K562 (cell line): ENCODE measurements at regions not wholly inside any gene's neighbourhood (a gene's known extent, or its start where the extent isn't known, plus 50 kb on each side); places are given as distances from the start of the nearest gene placed in this dataset.

Experiments
- ATAC-seq: fragments of 200-7000 bp; cut with Tn5 transposase; 3 replicates; pipeline ENCODE4 v1.9.1; 2020; ENCODE audit warnings: moderate library complexity
- BruUV-seq: library from RNA; stranded (reverse); fragments of 400-500 nt; replicated peaks from 2 replicates; lab custom pipeline; 2021; lab: Mats Ljungman, UMichigan
- CTCF ChIA-PET: fragments of 300-600 bp; formaldehyde crosslinking; extraction: SDS; loops from one replicate; lab custom pipeline; 2021; ENCODE audit warnings: low intra/inter-chr PET ratio; lab: Yijun Ruan, JAX
- POLR2A ChIA-PET: fragments of 300-600, 350-650 bp; sonication (Branson Sonifier 250); formaldehyde crosslinking; extraction: SDS; loops from one replicate; lab custom pipeline; 2021; ENCODE audit warnings: antibody characterized with exemption, inconsistent platforms; lab: Yijun Ruan, JAX
- DNase-seq, 4 experiments: peaks; one replicate each; pipeline versions ENCODE4 v3.0.0 to v3.0.0-alpha.2; 2011 to 2018; ENCODE audit warnings: low spot score in 3 of 4, mixed read lengths in 3 of 4; ENCODE audit errors: extremely low read depth in 1 of 4
- FAIRE-seq: peaks from 2 replicates; lab custom pipeline; 2011; peaks lifted over from hg19 to GRCh38; lab: Jason Lieb, UNC
- H2AFZ ChIP-seq: 2 replicates; pipeline ENCODE4 v1.6.0; 2011; ENCODE audit warnings: low read depth, low read length, control low read depth, inconsistent platforms
- H3K27ac ChIP-seq: fragments of 200-600 bp; 3 replicates; pipeline ENCODE4 v1.8.0; 2011; ENCODE audit warnings: low read depth, mild to moderate bottlenecking, control low read depth, inconsistent platforms, low read length, moderate library complexity, mixed read lengths; ENCODE audit errors: extremely low read depth
- H3K27me3 ChIP-seq, 2 experiments: fragments of 300-600 bp in 1 of 2; 2 replicates in 1 of 2; 3 replicates in 1 of 2; pipeline versions ENCODE4 v1.6.0 to v1.8.0; 2011; ENCODE audit warnings: inconsistent platforms in 2 of 2, low read length in 2 of 2, mild to moderate bottlenecking in 1 of 2, mixed read lengths in 1 of 2, moderate library complexity in 1 of 2; ENCODE audit not compliant: control insufficient read depth in 2 of 2, insufficient read depth in 2 of 2
- H3K36me3 ChIP-seq: fragments of 300-600 bp; 3 replicates; pipeline ENCODE4 v1.8.0; 2011; ENCODE audit warnings: mild to moderate bottlenecking, low read length, inconsistent platforms; ENCODE audit not compliant: control insufficient read depth, insufficient read depth
- H3K4me1 ChIP-seq, 2 experiments: fragments of 200-600 bp in 1 of 2; replicated peaks in 1 of 2; 2 replicates in 1 of 2; 3 replicates in 1 of 2; pipeline versions ENCODE4 v1.5.1 to v1.8.0; 2011; ENCODE audit warnings: inconsistent platforms in 2 of 2, low read length in 2 of 2, mild to moderate bottlenecking in 1 of 2, mixed read lengths in 1 of 2, moderate library complexity in 1 of 2; ENCODE audit not compliant: control insufficient read depth in 2 of 2, insufficient read depth in 2 of 2
- H3K4me2 ChIP-seq: 2 replicates; pipeline ENCODE4 v1.6.1; 2011; ENCODE audit warnings: low read length, control low read depth, inconsistent platforms, mixed read lengths; ENCODE audit not compliant: insufficient read depth
- H3K4me3 ChIP-seq: fragments of 200-600 bp; sonication (generic), shearing (Covaris generic); 2 replicates; pipeline ENCODE4 v1.5.1; 2016; ENCODE audit warnings: control low read depth, inconsistent platforms
- H3K79me2 ChIP-seq: fragments of 200-600 bp; 3 replicates; pipeline ENCODE4 v1.8.0; 2011; ENCODE audit warnings: low read length, inconsistent platforms; ENCODE audit not compliant: control insufficient read depth, insufficient read depth
- H3K9ac ChIP-seq, 2 experiments: 2 replicates each; pipeline versions ENCODE4 v1.6.0 to v1.6.1; 2011; ENCODE audit warnings: low read depth in 2 of 2, low read length in 2 of 2, control low read depth in 1 of 2, inconsistent platforms in 1 of 2, mild to moderate bottlenecking in 1 of 2, mixed read lengths in 1 of 2; ENCODE audit not compliant: insufficient read depth in 1 of 2
- H3K9me1 ChIP-seq: one replicate; pipeline ENCODE4 v1.6.0; 2011; ENCODE audit warnings: inconsistent platforms, mild to moderate bottlenecking, low read length, moderate library complexity; ENCODE audit not compliant: control insufficient read depth, insufficient read depth
- H3K9me3 ChIP-seq: replicated peaks from 2 replicates; pipeline ENCODE4 v1.5.1; 2011; ENCODE audit warnings: low read depth, low read length, inconsistent platforms; ENCODE audit not compliant: control insufficient read depth, insufficient read depth
- H4K20me1 ChIP-seq: replicated peaks from 2 replicates; pipeline ENCODE4 v1.6.1; 2011; ENCODE audit warnings: low read length, inconsistent platforms, mixed read lengths; ENCODE audit not compliant: control insufficient read depth, insufficient read depth
- ARHGAP35 ChIP-seq: fragments of 450-650 bp; IDR thresholded peaks from 2 replicates; pipeline ENCODE4 v1.6.1; 2018; ENCODE audit not compliant: partially characterized antibody
- GTF3C2 ChIP-seq: IDR thresholded peaks from 3 replicates; pipeline ENCODE4 v1.6.1; 2011; ENCODE audit warnings: borderline replicate concordance, mild to moderate bottlenecking, moderate library complexity; ENCODE audit not compliant: insufficient read length; ENCODE audit errors: extremely low read depth
- MIER1 ChIP-seq: fragments of 450-650 bp; IDR thresholded peaks from 2 replicates; pipeline ENCODE4 v1.6.1; 2016; ENCODE audit warnings: antibody characterized with exemption, mild to moderate bottlenecking, low read depth
- PCBP1 ChIP-seq: fragments of 200-400 bp; formaldehyde crosslinking; IDR thresholded peaks from 2 replicates; pipeline ENCODE4 v1.6.1; 2018; ENCODE audit warnings: mild to moderate bottlenecking, low read depth, low read length; ENCODE audit not compliant: poor library complexity, severe bottlenecking
- PHTF2 ChIP-seq: fragments of 250-450 bp; sonication (Bioruptor Pico); IDR thresholded peaks from 2 replicates; pipeline ENCODE4 v1.5.0; 2021; ENCODE audit warnings: mild to moderate bottlenecking
- U2AF2 ChIP-seq: fragments of 200-400 bp; formaldehyde crosslinking; optimal IDR thresholded peaks from 2 replicates; pipeline ENCODE3; 2017; ENCODE audit warnings: low read depth, mild to moderate bottlenecking, low read length
- WGBS: fragments of 100-300 bp; shearing (Covaris generic); methylation state at CpG from one replicate; pipeline ENCODE4 v1.1.6; 2016; ENCODE audit warnings: low coverage, mixed read lengths; ENCODE audit not compliant: insufficient coverage; ENCODE audit errors: missing lambda C conversion rate; 5-methylcytosine and 5-hydroxymethylcytosine counted together
- in situ Hi-C: fragments of 300-500 bp; cut with MboI; formaldehyde crosslinking; loops from 4 replicates; pipeline ENCODE4 v1.15.0; 2018; ENCODE audit warnings: inconsistent platforms, mixed read lengths
- intact Hi-C: fragments of 100-400 bp; cut with micrococcal nuclease; formaldehyde crosslinking; loops from 2 replicates; pipeline ENCODE4 v1.14.2; 2022
- TF ChIP-seq, protein P1 (sequence below): fragments of 250-450 bp; sonication (Bioruptor Pico); IDR thresholded peaks from 2 replicates; pipeline ENCODE4 v1.8.0; 2022; ENCODE audit warnings: moderate library complexity, mild to moderate bottlenecking, inconsistent platforms

DNA sequence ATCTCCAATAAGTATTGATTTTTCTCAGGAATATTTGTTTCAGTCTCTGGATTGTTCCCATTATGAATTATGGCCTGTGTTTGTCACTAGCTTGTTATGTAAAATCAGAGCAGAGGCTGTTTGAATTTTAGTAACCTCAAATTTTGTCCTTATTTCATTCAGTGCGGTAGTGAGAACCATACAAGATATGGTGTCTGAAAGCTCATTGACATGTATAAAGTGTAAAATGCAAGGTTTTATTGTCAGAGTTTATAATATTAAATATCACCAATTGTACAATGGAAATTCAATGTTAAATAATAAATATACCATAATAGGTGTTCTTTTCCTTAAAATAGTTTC, 353.3 kb upstream of the SYNCRIP start:
- Histone ChIP-seq H3K27ac (no peak overlapping the region), H3K4me2 (no peak overlapping the region), H4K20me1 (no peaks in the 10 kb centered on the region), H3K27me3 (no peaks in the 10 kb centered on the region), H3K4me1 (no peaks in the 10 kb centered on the region), H3K9me1 (no peaks in the 10 kb centered on the region), H3K9me3 (no peaks in the 10 kb centered on the region), H2AFZ (no peak overlapping the region), H3K4me3 (no peak overlapping the region), H3K36me3 (no peaks in the 10 kb centered on the region), H3K9ac (no peak overlapping the region), H3K79me2 (no peaks in the 10 kb centered on the region)
- ATAC-seq, result no peak
- intact Hi-C loops (no loop called here), in situ Hi-C loops (no loop called here)
- no TSS peak for BruUV-seq
- 7% methylated on average over 1 of the region's 1 CpG for WGBS
- FAIRE-seq, result no peak
- ChIA-PET CTCF (interaction anchor here (0.6 kb wide), 1 partner anchor 22 kb away, joined by 3 read pairs; no protein-coding TSS in a partner anchor), POLR2A (no interaction called here)
- DNase-seq, result no peak
- TF ChIP-seq GTF3C2, result no peak
- TF ChIP-seq PHTF2, result no peak
- TF ChIP-seq U2AF2, result no peak
- no peak for TF ChIP-seq ARHGAP35
- no peak for TF ChIP-seq MIER1
- no peak for TF ChIP-seq PCBP1
- TF ChIP-seq, protein P1, sequence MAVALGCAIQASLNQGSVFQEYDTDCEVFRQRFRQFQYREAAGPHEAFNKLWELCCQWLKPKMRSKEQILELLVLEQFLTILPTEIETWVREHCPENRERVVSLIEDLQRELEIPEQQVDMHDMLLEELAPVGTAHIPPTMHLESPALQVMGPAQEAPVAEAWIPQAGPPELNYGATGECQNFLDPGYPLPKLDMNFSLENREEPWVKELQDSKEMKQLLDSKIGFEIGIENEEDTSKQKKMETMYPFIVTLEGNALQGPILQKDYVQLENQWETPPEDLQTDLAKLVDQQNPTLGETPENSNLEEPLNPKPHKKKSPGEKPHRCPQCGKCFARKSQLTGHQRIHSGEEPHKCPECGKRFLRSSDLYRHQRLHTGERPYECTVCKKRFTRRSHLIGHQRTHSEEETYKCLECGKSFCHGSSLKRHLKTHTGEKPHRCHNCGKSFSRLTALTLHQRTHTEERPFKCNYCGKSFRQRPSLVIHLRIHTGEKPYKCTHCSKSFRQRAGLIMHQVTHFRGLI, result no peak
